Neural progenitor cell (in vitro differentiated cells): ENCODE measurements at regions not wholly inside any gene's neighbourhood (a gene's known extent, or its start where the extent isn't known, plus 50 kb on each side); places are given as distances from the start of the nearest gene placed in this dataset.

Experiments used
- DNase-seq: peaks from one replicate; pipeline ENCODE4 v3.0.0-alpha.2; 2016; ENCODE audit warnings: low spot score
- H2AFZ ChIP-seq: fragments of 200-600 bp; sonication (generic); replicated peaks from 2 replicates; pipeline ENCODE4 v1.6.1; 2016; ENCODE audit warnings: antibody characterized with exemption
- H3F3A ChIP-seq: fragments of 200-600 bp; sonication (generic); 2 replicates; pipeline ENCODE4 v1.6.1; 2016; ENCODE audit warnings: antibody characterized with exemption, low read depth
- H3K27ac ChIP-seq: fragments of 200-600 bp; sonication (generic); 2 replicates; pipeline ENCODE4 v1.5.1; 2016; ENCODE audit warnings: mild to moderate bottlenecking
- H3K27me3 ChIP-seq: fragments of 200-600 bp; sonication (generic); 2 replicates; pipeline ENCODE4 v1.6.1; 2016; ENCODE audit warnings: mild to moderate bottlenecking, moderate library complexity
- H3K36me3 ChIP-seq: fragments of 200-600 bp; sonication (generic); 2 replicates; pipeline ENCODE4 v1.5.1; 2016
- H3K4me1 ChIP-seq: fragments of 200-600 bp; sonication (generic); 2 replicates; pipeline ENCODE4 v1.6.1; 2016; ENCODE audit warnings: mixed run types
- H3K4me2 ChIP-seq: fragments of 200-600 bp; sonication (generic); 2 replicates; pipeline ENCODE4 v1.6.1; 2016
- H3K4me3 ChIP-seq: fragments of 200-600 bp; sonication (generic); 2 replicates; pipeline ENCODE4 v1.5.1; 2016
- H3K79me2 ChIP-seq: fragments of 200-600 bp; sonication (generic); 2 replicates; pipeline ENCODE4 v1.6.1; 2016; ENCODE audit warnings: low read depth
- H3K9ac ChIP-seq: fragments of 200-600 bp; sonication (generic); 2 replicates; pipeline ENCODE4 v1.6.1; 2016
- H3K9me3 ChIP-seq: fragments of 200-600 bp; sonication (generic); 2 replicates; pipeline ENCODE4 v1.5.1; 2016; ENCODE audit warnings: low read depth
- H4K20me1 ChIP-seq: fragments of 200-600 bp; sonication (generic); 2 replicates; pipeline ENCODE4 v1.6.1; 2016; ENCODE audit warnings: low read depth
- H3K27ac Mint-ChIP-seq: 3 replicates; pipeline ENCODE4 v1.8.0; 2021; ENCODE audit warnings: mixed read lengths
- H3K27me3 Mint-ChIP-seq: 2 replicates; pipeline ENCODE4 v1.8.0; 2022; ENCODE audit warnings: low read depth, mild to moderate bottlenecking, inconsistent platforms, moderate library complexity, mixed read lengths; ENCODE audit not compliant: insufficient read depth
- H3K36me3 Mint-ChIP-seq: 3 replicates; pipeline ENCODE4 v1.8.0; 2021; ENCODE audit warnings: mixed read lengths
- H3K4me1 Mint-ChIP-seq: 3 replicates; pipeline ENCODE4 v1.8.0; 2021; ENCODE audit warnings: mixed read lengths
- H3K4me3 Mint-ChIP-seq: 3 replicates; pipeline ENCODE4 v1.8.0; 2021; ENCODE audit warnings: mild to moderate bottlenecking, moderate library complexity, mixed read lengths
- H3K9me3 Mint-ChIP-seq: 3 replicates; pipeline ENCODE4 v1.8.0; 2020; ENCODE audit warnings: mixed read lengths
- CTCF ChIP-seq: fragments of 200-600 bp; sonication (generic); IDR thresholded peaks from 2 replicates; pipeline ENCODE4 v1.5.1; 2017; ENCODE audit warnings: antibody characterized with exemption, mild to moderate bottlenecking
- EZH2 ChIP-seq: fragments of 200-600 bp; sonication (generic); IDR thresholded peaks from 2 replicates; pipeline ENCODE4 v1.6.1; 2017; ENCODE audit warnings: antibody characterized with exemption, mild to moderate bottlenecking, moderate library complexity
- EZH2phosphoT487 ChIP-seq: fragments of 200-600 bp; sonication (generic); IDR thresholded peaks from 2 replicates; pipeline ENCODE4 v1.6.1; 2017; ENCODE audit warnings: antibody characterized with exemption

DNA sequence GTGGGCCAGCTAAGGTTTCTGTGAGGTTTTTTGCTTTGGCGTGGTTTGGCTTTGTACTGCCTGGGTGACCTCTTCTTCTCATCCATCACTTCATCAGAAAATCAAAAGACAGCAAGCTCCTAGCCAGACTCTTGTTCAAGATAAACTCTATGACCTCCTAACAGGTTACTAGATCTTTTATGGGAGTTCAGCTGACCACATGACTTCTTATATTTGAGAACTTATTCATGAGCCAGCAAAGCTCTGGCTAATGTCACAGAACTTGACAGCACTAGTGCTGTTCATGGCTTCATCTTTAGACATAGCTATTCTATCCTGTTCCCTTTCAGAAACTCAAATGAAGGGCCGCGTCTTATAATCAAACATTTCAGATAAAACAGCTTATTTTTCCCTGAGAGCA, 527.1 kb upstream of the GOLIM4 start:
- H2AFZ ChIP-seq, result no peak overlapping the region
- no peaks in the 10 kb centered on the region for H3K36me3 ChIP-seq
- Mint-ChIP-seq H3K4me3 (no peak overlapping the region), H3K27me3 (peaks cover 4% of the 10 kb centered on the region), H3K27ac (no peak overlapping the region), H3K4me1 (peaks cover 13% of the 10 kb centered on the region), H3K9me3 (no peaks in the 10 kb centered on the region), H3K36me3 (no peaks in the 10 kb centered on the region)
- peaks cover 3% of the 10 kb centered on the region for H3F3A ChIP-seq
- H3K4me2 ChIP-seq, result no peak overlapping the region
- no peaks in the 10 kb centered on the region for H4K20me1 ChIP-seq
- DNase-seq, result no peak
- H3K27ac ChIP-seq, result no peak overlapping the region
- no peaks in the 10 kb centered on the region for H3K79me2 ChIP-seq
- H3K9ac ChIP-seq, result no peak overlapping the region
- no peak overlapping the region for H3K4me3 ChIP-seq
- TF ChIP-seq CTCF, result no peak
- no peak for TF ChIP-seq EZH2phosphoT487
- no peak for TF ChIP-seq EZH2
- H3K27me3 ChIP-seq, result no peaks in the 10 kb centered on the region
- no peaks in the 10 kb centered on the region for H3K9me3 ChIP-seq
- peaks cover 14% of the 10 kb centered on the region for H3K4me1 ChIP-seq

DNA sequence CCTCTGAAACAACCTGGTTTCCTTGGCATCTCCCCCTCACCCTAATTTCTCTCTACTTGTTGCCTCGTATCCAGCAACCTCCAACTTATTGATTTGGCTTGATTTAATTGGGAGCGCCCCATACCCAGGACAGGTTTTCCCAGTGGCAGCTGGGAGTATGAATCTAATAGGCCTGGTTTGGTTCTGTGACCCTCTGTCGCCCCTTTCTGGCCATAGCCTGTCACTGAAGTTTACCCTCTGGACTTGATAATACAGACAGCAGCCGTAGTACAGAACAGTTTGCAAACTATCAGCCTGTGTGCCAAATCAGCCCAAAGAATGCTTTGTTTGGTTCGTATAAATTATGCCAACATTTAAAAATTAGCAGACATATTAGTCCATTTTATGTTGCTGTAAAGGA, 525.1 kb upstream of the GOLIM4 start:
- no peak overlapping the region for H3K4me3 Mint-ChIP-seq
- H3K9me3 Mint-ChIP-seq, result no peaks in the 10 kb centered on the region
- no peaks in the 10 kb centered on the region for H3K79me2 ChIP-seq
- peaks cover 34% of the 10 kb centered on the region for H3K4me1 ChIP-seq
- peak; percentile 71 for DNase-seq
- no peak overlapping the region for H2AFZ ChIP-seq
- no peak overlapping the region for H3K4me3 ChIP-seq
- H3K4me2 ChIP-seq, result no peak overlapping the region
- peaks cover 29% of the 10 kb centered on the region for H3K4me1 Mint-ChIP-seq
- H3K9me3 ChIP-seq, result no peaks in the 10 kb centered on the region
- H3K36me3 Mint-ChIP-seq, result no peaks in the 10 kb centered on the region
- TF ChIP-seq CTCF, result peak; percentile 87
- no peak for TF ChIP-seq EZH2phosphoT487
- no peak for TF ChIP-seq EZH2
- H3K27me3 ChIP-seq, result no peaks in the 10 kb centered on the region
- H3F3A ChIP-seq, result peaks cover 3% of the 10 kb centered on the region
- no peaks in the 10 kb centered on the region for H3K36me3 ChIP-seq
- no peak overlapping the region for H3K27ac Mint-ChIP-seq
- H4K20me1 ChIP-seq, result no peaks in the 10 kb centered on the region
- peaks cover 4% of the 10 kb centered on the region for H3K27me3 Mint-ChIP-seq
- H3K9ac ChIP-seq, result no peak overlapping the region
- H3K27ac ChIP-seq, result no peak overlapping the region

DNA sequence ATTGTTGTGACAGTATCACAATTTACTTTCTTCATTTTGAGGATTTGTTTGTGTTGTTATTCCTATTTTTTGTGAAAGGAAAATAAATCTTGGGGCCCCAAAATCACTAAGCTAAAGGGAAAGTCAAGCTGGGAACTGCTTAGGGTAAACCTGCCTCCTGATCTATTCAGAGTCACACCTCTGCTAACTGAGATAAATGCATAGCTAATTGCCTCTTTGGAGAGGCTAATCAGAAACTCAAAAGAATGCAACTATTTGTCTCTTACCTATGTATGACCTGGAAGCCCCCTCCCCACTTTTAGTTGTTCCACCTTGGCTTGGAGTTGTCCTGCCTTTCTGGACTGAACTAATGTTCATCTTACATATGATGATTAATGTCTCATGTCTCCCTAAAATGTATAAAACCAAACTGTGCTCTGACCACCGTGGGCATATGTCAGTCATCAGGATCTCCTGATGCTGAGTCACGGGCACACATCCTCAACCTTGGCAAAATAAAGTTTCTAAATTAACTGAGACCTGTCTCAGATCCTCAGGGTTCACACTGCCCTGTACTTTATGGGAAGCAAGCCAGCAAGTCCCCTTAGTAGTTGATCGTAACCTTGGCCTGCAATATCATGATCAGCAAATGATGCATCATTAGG, 523.2 kb upstream of the GOLIM4 start:
- no peak overlapping the region for H3K4me3 Mint-ChIP-seq
- no peaks in the 10 kb centered on the region for H4K20me1 ChIP-seq
- H3K4me3 ChIP-seq, result no peak overlapping the region
- H3K27ac Mint-ChIP-seq, result peak overlapping the region; percentile 4
- H3K36me3 ChIP-seq, result no peaks in the 10 kb centered on the region
- H3K4me1 Mint-ChIP-seq, result peaks cover 48% of the 10 kb centered on the region
- H3K27ac ChIP-seq, result peak overlapping the region; percentile 24
- no peak overlapping the region for H3K9ac ChIP-seq
- TF ChIP-seq CTCF (no peak), EZH2 (no peak), EZH2phosphoT487 (no peak)
- H3K9me3 Mint-ChIP-seq, result no peaks in the 10 kb centered on the region
- no peak overlapping the region for H2AFZ ChIP-seq
- no peaks in the 10 kb centered on the region for H3K79me2 ChIP-seq
- DNase-seq, result no peak
- peaks cover 15% of the 10 kb centered on the region for H3F3A ChIP-seq
- no peaks in the 10 kb centered on the region for H3K36me3 Mint-ChIP-seq
- H3K4me2 ChIP-seq, result no peak overlapping the region
- peaks cover 2% of the 10 kb centered on the region for H3K27me3 Mint-ChIP-seq
- no peaks in the 10 kb centered on the region for H3K9me3 ChIP-seq
- peaks cover 53% of the 10 kb centered on the region for H3K4me1 ChIP-seq
- no peaks in the 10 kb centered on the region for H3K27me3 ChIP-seq
